Left cardiac atrium (tissue), 4 donors: ENCODE measurements at regions not wholly inside any gene's neighbourhood (a gene's known extent, or its start where the extent isn't known, plus 50 kb on each side); places are given as distances from the start of the nearest gene placed in this dataset.
A peak's percentile ranks its signal among the peaks of the same experiment; 100 is the strongest.

Experiments
- ATAC-seq, 2 donors: fragments of 200-7000 bp; cut with Tn5 transposase; one replicate each; pipeline ENCODE4 v1.9.1; 2020; ENCODE audit warnings: mild to moderate bottlenecking in 2 of 2, moderate library complexity in 2 of 2
- DNase-seq: peaks from one replicate; pipeline ENCODE4 v3.0.0-alpha.2; 2020
- intact Hi-C, 2 donors: fragments of 100-400 bp; cut with DNase I; formaldehyde crosslinking; loops; one replicate each; pipeline versions ENCODE4 v1.14.1 to v1.15.1; 2022 to 2023
- donor health status: DM: no; HTN: yes; CAD: no.
- donor health status: DM: no; HTN: yes; CAD: no; lungs with severe emphysema.
- donor health status: DM: yes; HTN: yes; CAD: no.
- donor health status: Dilated cardiomyopathy.

DNA sequence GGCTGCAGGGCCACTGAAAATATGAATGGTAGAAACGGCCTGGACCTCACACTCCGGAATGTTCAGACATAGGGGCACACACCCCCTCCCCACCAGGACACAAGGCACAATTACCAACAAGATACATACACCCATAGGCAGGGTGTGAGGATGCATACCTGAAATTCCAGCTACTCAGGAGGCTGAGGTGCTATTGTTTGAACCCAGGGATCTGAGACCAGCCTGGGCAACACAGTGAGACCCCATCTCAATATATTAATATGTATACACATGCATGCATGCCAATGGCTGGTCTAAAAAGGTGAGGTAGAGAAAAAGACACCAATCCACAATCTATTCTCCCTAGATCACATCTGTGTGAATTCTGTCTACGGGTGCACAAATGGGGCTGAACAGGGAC lies 403.3 kb downstream of the SHANK2 start:
- ATAC-seq = no peak
- intact Hi-C loops = no loop called here

DNA sequence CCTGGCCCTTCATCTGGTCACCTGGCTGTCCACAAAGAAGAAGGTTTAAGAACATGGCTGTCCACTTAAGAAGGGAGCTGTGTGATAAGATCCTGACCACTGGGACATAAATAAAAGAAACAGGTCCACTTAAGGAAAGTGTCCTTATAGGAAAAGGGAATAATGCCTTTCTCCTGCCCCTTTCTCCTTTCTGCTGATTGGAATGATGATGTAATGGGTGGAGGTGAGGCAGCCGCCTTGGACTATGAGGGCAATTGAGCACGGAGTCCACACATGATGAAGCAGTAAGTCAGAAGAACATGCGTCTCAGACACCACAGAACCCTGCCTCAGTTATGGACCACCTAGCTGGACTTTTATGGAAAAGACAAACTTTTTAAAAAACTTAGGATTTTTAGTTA lies 401.1 kb downstream of the SHANK2 start:
- no peak for DNase-seq
- no peak for ATAC-seq
- intact Hi-C loops = no loop called here

More for the DNA sequence above, 403.3 kb downstream of the SHANK2 start:
- DNase-seq = no peak

DNA sequence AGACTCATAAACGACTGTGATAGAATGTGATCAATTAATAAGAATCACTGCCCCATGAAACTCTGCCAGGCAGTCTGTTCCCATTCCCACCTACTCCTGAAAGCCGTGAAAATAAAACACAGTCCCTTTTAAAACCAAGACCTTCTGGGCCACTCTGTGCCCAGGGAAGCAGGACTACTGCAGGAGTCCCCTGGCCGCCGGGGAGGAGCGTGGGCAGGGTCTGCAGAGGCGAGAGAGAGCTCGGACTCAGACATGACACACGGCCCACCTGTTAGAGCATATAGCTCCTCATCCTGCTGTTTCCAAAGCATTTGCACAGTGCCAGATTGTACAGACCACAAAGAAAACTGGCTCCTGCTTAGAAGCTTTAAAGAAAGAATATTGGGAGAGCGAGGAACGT lies 400.5 kb downstream of the SHANK2 start:
- no peak for DNase-seq
- intact Hi-C loops = no loop called here
- no peak for ATAC-seq

DNA sequence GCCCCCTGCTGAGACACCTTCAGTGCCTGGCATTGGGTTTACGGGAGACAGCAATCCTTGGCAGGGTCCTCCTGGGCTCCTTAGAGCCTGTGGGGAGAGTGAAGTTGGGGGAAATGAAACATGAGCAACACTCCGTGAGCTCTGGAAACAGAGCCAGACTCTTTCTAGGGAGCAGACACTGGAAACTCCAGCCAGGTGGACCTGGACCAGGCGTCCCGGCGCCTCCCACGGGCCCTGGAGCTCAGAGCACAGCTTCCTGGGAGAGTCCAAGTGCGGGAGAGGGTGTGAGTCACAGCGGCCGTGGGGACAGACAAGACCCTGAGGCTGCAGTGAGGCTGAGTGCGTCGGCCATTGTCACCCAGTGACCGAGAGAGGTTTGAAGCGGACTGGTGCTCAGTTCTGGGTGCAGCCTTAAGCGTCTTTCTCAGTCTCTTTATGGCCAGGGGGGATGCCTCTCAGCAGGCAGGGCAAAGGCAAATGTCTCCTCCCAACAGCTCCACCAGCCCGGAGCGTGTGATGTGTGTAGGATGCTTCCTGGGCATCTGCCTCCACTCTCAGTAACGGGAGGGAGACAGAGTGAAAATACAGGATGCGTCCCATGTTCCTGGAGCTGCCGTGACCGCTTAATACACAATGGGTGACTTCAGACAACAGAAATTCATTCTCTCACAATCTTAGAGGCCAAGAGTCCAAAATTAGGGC lies 399.2 kb downstream of the SHANK2 start:
- no peak for DNase-seq
- ATAC-seq = no peak
- intact Hi-C loops = no loop called here

DNA sequence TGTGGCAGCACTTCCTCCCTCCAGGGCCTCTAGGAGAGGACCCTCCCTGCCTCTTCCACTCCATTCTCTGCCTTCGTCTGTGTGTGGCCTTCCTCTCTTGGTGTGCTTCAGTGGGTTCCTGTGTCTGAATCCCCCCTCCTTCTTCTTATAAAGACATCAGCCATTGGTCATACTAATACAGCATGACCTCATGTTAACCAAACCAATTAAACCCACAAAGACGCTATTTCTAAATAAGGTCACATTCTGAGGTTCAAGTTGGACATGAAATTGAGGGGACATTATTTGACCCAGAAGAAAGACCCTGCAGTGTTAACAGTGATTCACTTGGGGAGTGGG lies 398.6 kb downstream of the SHANK2 start:
- ATAC-seq = no peak
- intact Hi-C loops = no loop called here
- DNase-seq = no peak

DNA sequence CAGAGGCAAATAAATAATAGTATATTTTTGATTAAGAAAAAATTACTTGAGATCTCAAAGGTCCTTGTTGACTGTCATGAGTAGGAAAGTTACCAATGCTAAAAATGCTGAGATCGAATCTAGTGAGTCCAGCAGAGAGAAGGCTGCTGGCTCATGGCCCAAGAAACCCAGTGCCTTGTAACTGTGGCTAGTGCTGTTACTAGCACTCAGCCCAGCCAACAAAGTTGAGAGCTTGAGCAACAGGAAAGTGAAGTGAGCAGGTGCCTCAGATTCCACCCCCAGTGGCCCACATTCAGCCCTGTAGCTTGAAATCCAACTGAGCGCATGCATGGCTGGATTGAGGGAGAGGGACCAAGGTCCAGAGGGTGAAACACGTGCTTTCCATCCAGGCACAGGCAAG lies 398.2 kb downstream of the SHANK2 start:
- DNase-seq (no peak), ATAC-seq (no peak)
- intact Hi-C loops = no loop called here

DNA sequence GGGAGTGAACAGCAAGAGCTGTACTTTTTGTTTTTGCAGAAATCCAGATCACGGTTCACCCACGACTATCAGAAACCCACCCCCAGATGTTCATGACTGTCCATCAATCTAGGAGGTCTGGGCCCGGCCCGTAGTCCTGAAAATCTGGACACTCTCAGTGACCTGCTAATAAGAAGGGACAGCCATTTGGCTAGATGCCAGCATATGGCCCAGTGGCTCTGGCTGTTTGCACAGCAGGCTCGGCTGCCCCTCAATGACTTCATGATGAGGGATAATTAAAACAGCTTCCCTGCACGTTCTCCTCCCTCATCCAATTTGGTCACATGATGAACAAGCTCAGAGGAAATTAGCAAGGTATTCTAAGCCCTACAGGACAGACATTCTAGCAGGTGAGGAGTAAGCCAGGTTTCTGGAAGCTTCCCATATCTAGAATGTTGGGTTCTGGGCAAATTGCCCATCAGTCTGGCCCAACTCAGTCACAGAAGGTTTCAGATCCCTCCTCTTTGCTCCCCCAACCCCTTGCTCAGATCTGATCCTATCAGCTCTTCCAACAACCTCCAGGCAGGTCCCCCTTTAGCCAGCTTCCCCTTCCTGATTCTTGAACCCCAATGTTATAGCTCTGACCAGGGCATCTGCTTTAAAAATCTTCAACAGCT lies 397.3 kb downstream of the SHANK2 start:
- intact Hi-C loops = no loop called here
- ATAC-seq (no peak), DNase-seq (no peak)

DNA sequence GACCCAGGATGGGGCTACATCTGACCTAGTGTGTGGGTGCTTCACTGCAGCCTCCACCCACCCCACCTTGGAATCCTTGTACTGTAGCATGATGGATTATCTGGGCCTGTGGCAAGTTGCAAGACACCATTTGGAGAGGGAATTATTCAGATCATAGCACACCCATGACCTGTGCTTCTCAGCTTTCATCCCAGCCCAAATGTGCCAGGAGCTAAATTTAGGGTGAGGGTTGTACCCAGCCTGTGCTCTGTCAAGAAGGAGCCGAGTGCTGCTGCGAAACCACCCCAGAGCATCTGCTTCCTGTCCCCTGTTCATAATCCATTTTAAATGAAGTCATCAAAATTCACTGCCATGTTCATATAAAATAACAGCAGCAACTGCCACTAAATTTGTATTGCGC lies 394.5 kb downstream of the SHANK2 start:
- DNase-seq = no peak
- no peak for ATAC-seq
- intact Hi-C loops = no loop called here

DNA sequence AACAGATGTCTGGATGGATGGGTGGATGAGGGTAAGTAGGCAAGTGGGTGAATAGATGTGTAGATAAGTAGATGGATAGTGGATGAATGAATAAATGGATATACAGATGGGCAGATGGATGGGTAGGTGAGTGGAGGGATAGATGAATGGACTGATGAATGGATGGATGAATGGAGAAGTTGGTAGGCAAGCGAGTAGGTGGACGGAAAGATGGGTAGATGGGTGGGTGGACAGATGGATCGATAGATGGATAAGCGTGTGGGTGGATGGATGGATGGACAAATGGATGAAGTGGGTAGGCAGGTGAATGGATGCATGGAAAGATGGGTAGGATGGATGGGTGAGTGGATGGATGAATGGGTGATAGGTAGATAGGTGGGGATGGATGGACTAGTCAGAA lies 393.2 kb downstream of the SHANK2 start:
- DNase-seq = no peak
- intact Hi-C loops = no loop called here
- ATAC-seq = no peak

DNA sequence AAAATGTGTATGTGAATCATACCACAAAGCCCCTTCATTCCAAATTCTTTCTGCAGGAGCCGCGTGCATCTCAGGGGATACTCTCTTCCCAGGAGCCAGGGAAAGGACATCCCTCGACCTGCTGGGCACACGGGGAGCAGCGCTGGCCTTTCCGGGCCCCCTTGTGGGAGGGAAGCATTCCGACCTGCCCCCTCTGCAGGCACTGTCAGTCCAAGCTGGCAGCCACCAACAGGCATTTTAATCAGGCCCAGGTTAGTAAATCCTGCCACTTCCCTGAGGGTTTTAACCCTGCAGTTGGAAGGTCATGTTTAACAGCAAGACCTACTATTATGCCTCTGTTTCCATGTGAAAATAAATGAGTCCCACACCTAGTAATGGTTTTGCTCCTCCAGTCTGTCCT lies 391.5 kb downstream of the SHANK2 start:
- intact Hi-C loops = no loop called here
- DNase-seq (no peak), ATAC-seq (no peak)

DNA sequence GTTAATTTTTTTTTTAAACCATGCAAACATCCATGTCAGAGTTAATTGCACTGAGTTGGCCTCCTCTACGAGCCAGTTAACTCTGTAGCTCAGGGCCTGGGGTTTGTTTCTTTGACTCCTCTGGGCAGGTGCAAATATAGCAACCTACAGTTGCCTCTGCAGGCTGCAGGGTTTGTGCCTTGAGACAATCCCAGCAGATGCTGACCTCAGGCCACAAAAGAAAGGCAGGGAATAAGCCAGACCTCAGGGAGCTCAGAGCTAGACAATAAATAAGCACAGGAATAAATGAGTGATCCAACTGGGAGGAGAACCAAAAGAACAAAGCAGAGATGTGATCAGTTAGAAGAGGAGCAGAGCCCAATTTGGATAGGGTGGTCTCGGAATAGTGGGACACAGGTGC lies 390.8 kb downstream of the SHANK2 start:
- intact Hi-C loops = no loop called here
- no peak for DNase-seq
- ATAC-seq = no peak

DNA sequence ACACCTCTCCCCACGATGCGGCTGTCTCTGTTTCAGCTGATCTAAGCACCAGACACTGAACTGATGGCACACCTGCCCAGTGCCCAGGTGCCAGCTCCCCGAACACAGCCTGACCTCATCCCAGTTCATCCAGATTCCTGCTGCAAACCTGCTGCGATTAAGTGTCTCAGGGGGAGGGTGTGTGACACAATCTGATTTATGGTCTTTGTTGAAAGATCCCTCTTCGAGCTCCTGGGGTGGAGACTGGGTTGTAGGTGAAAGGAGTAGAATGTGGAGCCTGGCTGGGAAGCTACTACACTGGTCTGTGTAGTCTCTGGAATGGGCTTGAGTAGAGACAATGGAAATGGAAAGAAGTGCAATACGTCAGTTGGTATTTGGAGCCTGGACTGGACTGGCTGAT lies 390.3 kb downstream of the SHANK2 start:
- ATAC-seq (no peak), DNase-seq (no peak)
- intact Hi-C loops = no loop called here

DNA sequence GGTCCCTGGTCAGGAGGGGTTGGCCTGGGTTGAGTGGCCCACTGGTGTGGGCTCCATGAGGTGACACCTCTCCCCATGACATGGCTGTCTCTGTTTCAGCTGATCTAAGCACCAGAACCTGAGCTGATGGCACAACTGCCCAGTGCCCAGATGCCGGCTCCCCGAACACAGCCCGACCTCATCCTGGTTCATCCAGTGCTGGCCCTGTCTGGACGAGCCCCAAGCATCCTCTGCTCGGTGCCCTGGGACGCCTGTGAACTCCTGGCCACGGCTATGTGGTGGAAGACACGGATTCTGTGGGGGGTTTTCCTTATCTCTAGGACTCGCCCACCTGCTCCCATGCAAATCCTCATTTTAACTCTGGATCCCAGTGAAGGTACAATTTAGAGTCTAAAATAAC lies 389.2 kb downstream of the SHANK2 start:
- no peak for ATAC-seq
- no peak for DNase-seq
- intact Hi-C loops = no loop called here

DNA sequence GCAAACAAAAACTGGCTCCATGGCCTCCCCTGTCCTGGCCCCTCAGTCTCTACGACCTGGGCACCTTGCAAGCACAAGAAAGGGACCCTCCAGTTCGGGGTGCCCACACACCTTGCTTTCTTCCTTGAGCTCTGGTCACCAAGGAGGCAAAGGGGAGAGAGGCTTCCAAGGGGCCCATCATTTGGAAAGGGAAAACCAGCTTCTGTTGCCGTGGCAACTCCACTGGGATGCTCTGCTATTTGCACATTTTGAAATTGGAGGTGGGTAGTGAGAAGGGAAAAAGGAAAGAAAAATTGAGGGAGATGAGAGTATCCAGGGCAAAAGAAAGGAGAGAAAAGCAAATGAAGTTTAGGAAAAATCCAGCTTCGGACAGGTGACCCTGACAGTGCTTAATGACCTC lies 388.4 kb downstream of the SHANK2 start:
- ATAC-seq = no peak

DNA sequence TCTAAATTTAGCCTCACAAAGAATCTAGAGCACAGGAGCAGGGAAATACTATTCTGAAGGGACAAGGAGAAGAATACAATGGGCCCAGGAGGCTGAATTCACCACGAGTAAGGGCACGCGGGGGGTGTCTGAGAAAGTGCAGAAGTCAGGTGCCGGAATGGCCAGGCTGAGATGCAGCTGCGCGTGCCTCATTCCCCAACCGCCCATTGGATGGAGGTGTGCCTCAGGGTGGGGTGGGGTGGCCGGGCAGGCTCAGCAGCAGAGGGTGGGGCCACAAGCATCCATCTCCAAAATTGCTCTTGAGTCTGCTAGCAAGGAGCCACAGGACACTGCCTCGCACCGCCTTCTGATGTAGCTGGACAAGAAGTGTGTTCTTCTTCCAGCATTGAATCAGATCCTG lies 387.0 kb downstream of the SHANK2 start:
- intact Hi-C loops = no loop called here
- DNase-seq = no peak

More for the DNA sequence above, 388.4 kb downstream of the SHANK2 start:
- no peak for DNase-seq
- intact Hi-C loops = no loop called here

DNA sequence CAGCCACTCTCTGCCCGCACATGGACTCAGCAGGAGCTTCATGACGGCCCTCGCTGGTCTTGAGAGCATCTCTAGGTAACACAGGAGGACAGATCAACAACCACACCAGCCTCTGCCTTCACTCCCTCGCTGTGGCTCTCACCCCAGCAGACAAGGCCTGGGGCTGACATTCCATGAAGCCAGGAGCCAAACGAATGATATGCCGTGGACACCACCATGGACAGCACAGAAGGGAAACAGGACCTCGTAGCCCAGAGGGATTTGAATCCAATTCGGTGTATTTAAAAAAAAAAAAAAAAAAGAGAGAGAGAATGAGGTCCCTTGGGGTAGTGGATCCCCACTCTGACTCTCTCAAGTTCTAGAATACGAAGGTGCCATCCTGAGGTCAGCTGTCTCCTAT lies 385.5 kb downstream of the SHANK2 start:
- no peak for DNase-seq
- ATAC-seq = no peak
- intact Hi-C loops = no loop called here

More for the DNA sequence above, 387.0 kb downstream of the SHANK2 start:
- no peak for ATAC-seq

DNA sequence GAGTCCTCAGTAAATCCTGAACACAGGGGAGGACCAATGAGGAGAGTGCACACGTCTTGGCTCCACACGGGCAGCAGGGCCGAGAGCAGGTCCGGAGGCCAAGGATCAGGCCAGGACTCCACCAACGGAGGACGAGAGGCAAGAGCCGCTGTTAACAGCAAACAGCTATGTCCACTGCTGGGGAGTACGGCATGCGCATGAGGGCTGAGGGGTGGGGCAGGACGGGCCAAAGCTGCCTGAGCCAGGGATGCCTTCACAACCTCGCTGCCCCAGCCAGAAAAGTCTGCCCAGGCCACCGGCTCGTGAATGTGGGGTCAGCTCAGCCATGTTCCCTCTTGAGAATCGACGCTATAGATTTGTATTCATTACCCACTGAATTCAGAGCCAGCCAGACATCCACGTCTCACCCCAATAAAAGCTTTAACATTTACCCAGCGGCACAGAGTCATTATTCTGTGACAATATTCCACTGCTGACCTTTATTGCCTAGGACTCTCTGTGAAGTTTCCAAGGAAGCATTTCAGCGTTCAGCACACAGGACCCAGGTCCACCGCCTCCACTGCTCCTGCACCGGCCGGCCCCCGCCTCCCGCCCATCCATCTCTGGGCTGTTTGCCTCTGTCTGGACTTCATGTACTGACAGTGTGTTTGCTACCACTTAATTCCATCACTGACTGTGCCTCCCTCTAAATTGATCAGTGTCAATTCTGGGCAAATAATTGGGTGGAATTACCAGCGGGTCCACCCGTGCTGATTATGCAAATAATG lies 384.9 kb downstream of the SHANK2 start:
- DNase-seq (no peak), ATAC-seq (no peak)
- intact Hi-C loops = no loop called here

DNA sequence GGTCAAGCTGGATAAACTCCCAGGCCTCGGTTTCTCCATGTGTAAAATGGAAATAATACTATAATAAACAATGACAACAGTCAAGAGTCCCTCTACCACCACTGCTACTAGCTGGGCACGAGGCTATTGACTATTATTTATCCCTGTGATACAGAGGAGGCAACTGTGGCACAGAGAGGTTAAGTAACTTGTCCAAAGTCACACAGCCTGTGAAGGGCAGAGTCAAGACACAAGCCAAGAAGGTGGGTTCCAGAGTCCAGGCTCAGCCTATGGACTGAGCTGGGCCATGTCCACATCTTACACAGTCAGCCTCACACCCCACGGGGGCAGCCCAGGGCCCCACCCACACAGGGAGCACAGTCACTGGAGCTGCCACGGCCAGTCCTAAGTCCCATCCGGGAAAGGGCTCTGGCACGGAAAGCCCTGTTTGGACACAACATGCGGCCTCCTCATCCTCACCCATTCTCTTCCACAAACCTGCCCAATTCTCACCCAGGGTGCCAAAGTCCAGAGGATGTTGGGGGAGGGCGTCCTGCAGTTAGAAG lies 384.0 kb downstream of the SHANK2 start:
- DNase-seq (no peak), ATAC-seq (no peak)
- intact Hi-C loops = no loop called here

DNA sequence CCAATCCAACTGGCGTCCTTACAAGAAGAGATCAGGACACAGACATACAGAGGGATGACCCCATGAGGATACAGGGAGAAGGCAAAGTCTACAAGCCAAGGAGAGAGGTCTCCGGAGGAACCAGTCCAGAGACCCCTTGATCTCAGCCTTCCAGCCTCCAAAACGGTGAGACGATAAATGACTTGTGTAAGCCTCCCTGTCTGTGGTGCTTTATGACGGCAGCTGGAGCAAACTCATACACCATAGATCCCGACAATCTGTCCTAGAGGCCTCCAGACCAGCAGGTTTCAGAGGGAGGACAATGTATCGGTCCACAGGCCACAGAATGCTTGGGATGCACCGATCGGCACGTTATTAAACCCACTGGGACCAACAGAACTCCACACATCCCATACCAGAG lies 383.3 kb downstream of the SHANK2 start:
- ATAC-seq = no peak
- intact Hi-C loops = no loop called here

DNA sequence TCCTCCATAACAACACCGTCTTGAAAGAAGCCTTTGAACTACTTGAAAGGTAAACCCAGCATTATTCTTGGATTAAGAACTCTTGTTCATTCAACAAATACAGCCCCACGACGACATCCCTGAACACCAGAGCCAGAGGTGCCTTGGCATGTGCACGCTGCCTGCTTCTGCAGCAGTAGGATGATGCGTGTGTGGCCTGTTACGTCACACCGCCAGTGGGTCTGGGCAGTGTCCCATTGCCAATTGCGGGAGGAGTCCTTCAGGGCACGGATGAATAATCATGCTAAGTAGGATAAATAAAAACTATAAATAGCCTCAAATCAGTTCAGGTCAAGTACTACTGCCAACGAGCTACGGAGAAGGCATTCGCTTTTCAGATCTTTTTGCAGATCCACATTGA lies 380.5 kb downstream of the SHANK2 start:
- DNase-seq = peak; percentile 39
- peak in 1 of 2 donors; percentile 72 for ATAC-seq
- intact Hi-C loops = no loop called here

More for the DNA sequence above, 383.3 kb downstream of the SHANK2 start:
- no peak for DNase-seq
